Aorta (tissue), 5 donors: ENCODE measurements at regions not wholly inside any gene's neighbourhood (a gene's known extent, or its start where the extent isn't known, plus 50 kb on each side); places are given as distances from the start of the nearest gene placed in this dataset.

Source experiments
- ATAC-seq: fragments of 200-7000 bp; cut with Tn5 transposase; one replicate; pipeline ENCODE4 v1.9.1; 2022; ENCODE audit warnings: moderate library complexity; ENCODE audit not compliant: low FRiP score
- DNase-seq, 2 donors: peaks; one replicate each; pipeline ENCODE4 v3.0.0-alpha.2; 2020
- H3K27ac ChIP-seq, 2 donors: one replicate each; pipeline ENCODE4 v1.5.1; 2013; ENCODE audit warnings: low read length in 2 of 2, mild to moderate bottlenecking in 2 of 2, moderate library complexity in 2 of 2, control low read depth in 1 of 2, inconsistent platforms in 1 of 2, low read depth in 1 of 2
- H3K27me3 ChIP-seq, 2 donors: one replicate each; pipeline ENCODE4 v1.6.1; 2013; ENCODE audit warnings: control low read depth in 1 of 2, low read length in 1 of 2, mild to moderate bottlenecking in 1 of 2, moderate library complexity in 1 of 2; ENCODE audit not compliant: insufficient read depth in 2 of 2, control insufficient read depth in 1 of 2
- H3K36me3 ChIP-seq, 2 donors: one replicate each; pipeline ENCODE4 v1.6.1; 2013; ENCODE audit warnings: control low read depth in 1 of 2, low read length in 1 of 2, mild to moderate bottlenecking in 1 of 2; ENCODE audit not compliant: insufficient read depth in 2 of 2, control insufficient read depth in 1 of 2
- H3K4me1 ChIP-seq, 2 donors: one replicate each; pipeline ENCODE4 v1.6.1; 2013; ENCODE audit warnings: low read length in 2 of 2, control low read depth in 1 of 2, mild to moderate bottlenecking in 1 of 2, moderate library complexity in 1 of 2; ENCODE audit not compliant: insufficient read depth in 2 of 2, control insufficient read depth in 1 of 2
- H3K4me3 ChIP-seq, 2 donors: one replicate each; pipeline ENCODE4 v1.5.1; 2013; ENCODE audit warnings: low read length in 2 of 2, control low read depth in 1 of 2, mild to moderate bottlenecking in 1 of 2
- H3K9me3 ChIP-seq: one replicate; pipeline ENCODE4 v1.6.1; 2013; ENCODE audit warnings: mild to moderate bottlenecking, low read length; ENCODE audit not compliant: control insufficient read depth
- WGBS, 2 donors: extraction: QIAGEN DNeasy Blood & Tissue Kit; methylation state at CpG; one replicate each; pipeline ENCODE4 v1.1.7; 2013; 5-methylcytosine and 5-hydroxymethylcytosine counted together
- intact Hi-C, 2 donors: fragments of 100-400 bp; cut with DNase I; formaldehyde crosslinking; loops; one replicate each; pipeline versions ENCODE4 v1.14.2 to v1.15.0; 2022
- donor health status: healthy with polysubstance abuse.
- donor health status: Bipolar disorder and iron deficiency.
- donor health status: DM: no; HTN: no; CAD: no.
- donor health status: DM: no; HTN: no; CAD: no.
- donor health status: DM: yes; HTN: yes; CAD: no.

DNA sequence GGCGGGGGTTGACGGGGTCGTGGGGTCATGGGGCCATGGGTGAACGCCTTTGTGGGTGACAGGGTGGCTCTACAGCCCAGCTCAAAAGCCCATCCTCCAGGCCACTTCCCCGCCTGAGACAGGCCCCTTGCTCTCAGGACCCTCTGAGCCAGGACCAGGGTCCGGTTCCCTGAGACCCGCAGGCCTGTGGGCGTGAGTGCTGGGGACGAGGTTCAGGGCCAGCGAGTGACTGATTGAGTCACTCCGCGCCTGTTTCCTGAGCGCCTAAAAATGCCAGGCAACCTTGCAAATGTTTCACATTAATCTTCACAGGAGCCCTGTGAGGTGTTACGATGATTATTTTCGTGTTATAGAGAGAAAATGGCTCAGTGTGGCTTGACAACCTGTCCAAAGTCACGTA lies 97.8 kb downstream of the ZNF674 start:
- Histone ChIP-seq H3K4me3 (peak overlapping the region; percentile 37 to 71), H3K27me3 (no peaks in the 10 kb centered on the region), H3K9me3 (no peaks in the 10 kb centered on the region), H3K4me1 (peaks cover 0 to 1% of the 10 kb centered on the region in 2 donors), H3K27ac (peak overlapping the region in 1 of 2 donors; percentile 66), H3K36me3 (no peaks in the 10 kb centered on the region)
- 0 to 28% methylated on average over 15 to 16 of the region's 16 CpGs for WGBS, 2 donors
- ATAC-seq (peak; percentile 27), DNase-seq (no peak)
- intact Hi-C loops = no loop called here

DNA sequence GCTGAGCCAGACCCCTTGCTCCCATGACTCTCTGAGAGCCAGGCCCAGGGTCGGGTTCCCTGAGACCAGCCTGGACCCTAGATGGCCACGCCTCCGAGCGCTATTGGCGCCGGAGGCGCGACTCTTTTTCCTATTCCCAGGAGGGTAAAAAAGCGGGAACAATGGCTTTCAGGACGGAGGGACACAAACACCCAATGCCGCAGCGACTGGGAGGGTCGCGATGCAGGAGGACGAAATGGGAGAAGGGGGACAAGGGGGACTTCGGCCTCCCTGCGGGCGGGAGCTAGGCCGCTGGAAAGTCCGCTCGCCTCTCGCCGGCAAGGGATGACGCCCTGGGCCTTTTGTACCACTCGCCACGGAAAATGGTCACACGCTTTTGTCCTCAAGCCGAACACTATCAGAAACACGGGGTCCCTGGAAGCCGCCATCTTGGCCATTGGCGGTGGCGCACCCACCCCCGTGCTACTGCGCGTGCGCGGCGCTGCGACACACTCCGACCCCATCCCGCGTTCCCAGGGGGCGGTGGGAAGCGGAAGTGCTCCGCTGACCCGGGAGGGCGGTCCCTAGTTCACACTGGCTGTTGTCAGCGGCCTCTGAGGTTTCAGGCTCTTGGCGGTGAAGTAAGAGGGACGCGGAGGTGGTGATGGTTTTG lies 98.4 kb downstream of the ZNF674 start:
- Histone ChIP-seq H3K27ac (peak overlapping the region in 1 of 2 donors; percentile 80), H3K4me3 (peak overlapping the region; percentile 48 to 88), H3K9me3 (no peaks in the 10 kb centered on the region), H3K36me3 (no peaks in the 10 kb centered on the region), H3K4me1 (peaks cover 0 to 1% of the 10 kb centered on the region in 2 donors), H3K27me3 (no peaks in the 10 kb centered on the region)
- 1 to 25% methylated on average over 50 to 51 of the region's 51 CpGs for WGBS, 2 donors
- intact Hi-C loops = no loop called here
- DNase-seq (peak; percentile 91 to 95), ATAC-seq (peak; percentile 95)

DNA sequence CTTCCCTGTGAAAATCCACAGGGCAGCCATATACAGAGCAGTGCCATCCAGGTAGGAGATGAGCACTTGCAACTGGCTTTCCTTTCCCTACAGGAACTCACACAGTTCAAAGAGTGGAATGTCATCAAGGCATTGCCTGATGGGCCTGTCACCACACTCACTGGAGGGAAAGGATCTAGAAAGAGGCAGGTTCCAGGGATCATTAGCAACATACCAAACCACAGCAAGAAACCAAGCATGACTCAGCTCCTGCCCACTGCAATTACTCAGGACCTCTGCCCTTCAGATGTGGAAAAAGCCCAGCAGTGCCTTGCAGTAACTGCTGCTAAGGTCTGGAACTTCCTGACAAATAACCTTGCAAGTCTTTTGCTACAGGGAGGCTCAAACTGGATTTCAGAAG lies 101.2 kb downstream of the ZNF674 start:
- no peak overlapping the region for H3K4me3 ChIP-seq
- H3K9me3 ChIP-seq = no peaks in the 10 kb centered on the region
- no peaks in the 10 kb centered on the region for H3K27me3 ChIP-seq
- intact Hi-C loops = no loop called here
- no peak overlapping the region for H3K27ac ChIP-seq
- no peak for ATAC-seq
- no peaks in the 10 kb centered on the region for H3K36me3 ChIP-seq
- no peak for DNase-seq
- peaks cover 0 to 1% of the 10 kb centered on the region in 2 donors for H3K4me1 ChIP-seq

DNA sequence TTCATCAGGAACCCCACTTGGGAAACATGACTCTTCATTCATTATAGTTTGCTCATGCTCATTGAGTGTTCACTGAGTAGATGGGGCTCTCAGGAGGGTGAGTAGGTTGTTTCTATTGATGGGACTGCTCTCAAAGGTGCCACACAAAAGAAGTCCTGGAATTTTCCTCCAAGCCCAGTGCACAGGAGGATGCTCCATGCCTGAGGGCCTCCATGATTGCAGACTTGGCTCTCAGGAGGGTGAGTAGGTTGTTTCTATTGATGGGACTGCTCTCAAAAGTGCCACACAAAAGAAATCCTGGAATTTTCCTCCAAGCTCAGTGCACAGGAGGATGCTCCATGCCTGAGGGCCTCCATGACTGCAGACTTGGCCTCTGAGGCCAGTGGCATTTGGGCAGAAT lies 108.5 kb downstream of the ZNF674 start:
- no peaks in the 10 kb centered on the region for H3K36me3 ChIP-seq
- H3K27me3 ChIP-seq = no peaks in the 10 kb centered on the region
- no peaks in the 10 kb centered on the region for H3K4me1 ChIP-seq
- DNase-seq (no peak), ATAC-seq (no peak)
- no peak overlapping the region for H3K27ac ChIP-seq
- intact Hi-C loops = no loop called here
- no peaks in the 10 kb centered on the region for H3K9me3 ChIP-seq
- H3K4me3 ChIP-seq = no peak overlapping the region

DNA sequence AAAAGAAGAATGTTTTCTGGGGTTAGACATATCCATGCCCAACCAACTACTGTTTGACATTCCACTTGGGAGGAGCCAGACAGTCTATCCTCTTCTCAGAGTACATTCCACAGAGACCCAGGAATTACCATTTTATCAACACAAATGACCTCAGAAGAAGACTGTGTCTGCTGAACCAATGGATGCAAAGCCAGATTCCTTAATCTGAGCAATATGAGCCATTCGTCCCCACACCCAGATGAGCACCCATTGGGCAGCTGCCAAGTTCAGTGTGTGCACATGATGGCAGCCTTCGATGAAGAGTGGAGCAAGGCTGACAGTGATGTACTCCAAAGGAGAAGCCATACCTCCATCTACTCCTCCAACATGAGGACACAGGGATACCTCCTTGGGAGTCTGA lies 111.3 kb downstream of the ZNF674 start:
- Histone ChIP-seq H3K4me1 (no peaks in the 10 kb centered on the region), H3K27ac (no peak overlapping the region), H3K36me3 (no peaks in the 10 kb centered on the region), H3K4me3 (no peak overlapping the region), H3K9me3 (no peaks in the 10 kb centered on the region), H3K27me3 (no peaks in the 10 kb centered on the region)
- intact Hi-C loops = no loop called here
- no peak for DNase-seq
- whole genome bisulfite sequencing, 2 donors = 67 to 76% methylated on average over 2 of the region's 2 CpGs
- ATAC-seq = no peak

DNA sequence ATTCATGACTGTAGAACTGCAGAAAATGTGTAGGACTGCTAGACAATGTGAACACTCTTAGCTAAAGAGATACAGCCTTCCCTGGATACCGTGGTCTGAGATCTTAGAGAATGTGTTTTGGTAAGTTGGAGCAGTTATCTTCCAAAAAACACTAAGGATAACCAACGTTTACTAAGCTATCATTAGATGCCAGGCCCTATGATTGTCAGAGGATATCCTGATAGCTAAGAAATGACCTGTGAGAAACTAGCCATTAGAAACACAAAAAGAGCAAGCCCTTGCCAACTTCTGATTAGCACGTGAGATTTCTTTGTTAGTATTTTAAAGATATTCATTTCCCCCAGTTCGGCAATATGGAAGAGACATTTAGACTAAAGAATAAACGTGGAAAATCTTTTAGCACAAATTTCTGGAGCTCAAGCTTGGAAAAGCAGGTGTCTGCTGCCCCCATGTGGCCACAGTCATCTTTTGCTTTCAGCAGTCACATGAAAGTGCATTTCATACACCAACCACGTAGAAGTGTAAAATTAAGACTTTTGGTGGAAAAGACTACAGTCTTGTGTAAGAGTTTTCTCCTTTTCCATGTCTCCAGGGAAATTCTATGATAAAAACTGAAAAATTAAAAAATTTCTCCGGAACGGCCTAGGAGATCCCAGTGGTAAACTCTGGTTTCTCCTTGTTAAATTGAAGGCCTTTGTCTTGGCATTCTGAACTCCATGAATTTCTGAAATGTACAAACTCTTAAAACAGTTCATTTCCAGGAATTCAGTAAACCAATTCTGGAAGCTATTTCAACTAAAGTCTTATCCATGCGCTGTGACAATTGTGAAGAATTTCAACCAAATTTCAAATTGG lies 136.4 kb downstream of the ZNF674 start:
- H3K36me3 ChIP-seq = no peaks in the 10 kb centered on the region
- H3K4me1 ChIP-seq = no peaks in the 10 kb centered on the region
- 8 to 14% methylated on average over 9 of the region's 9 CpGs for WGBS, 2 donors
- H3K27me3 ChIP-seq = no peaks in the 10 kb centered on the region
- no peak for ATAC-seq
- no peak overlapping the region for H3K27ac ChIP-seq
- intact Hi-C loops = loop anchor here (5.0 kb wide), 1 partner anchor 1086 kb away; no protein-coding TSS in a partner anchor
- peak; percentile 83 to 91 for DNase-seq
- H3K9me3 ChIP-seq = no peaks in the 10 kb centered on the region
- H3K4me3 ChIP-seq = no peak overlapping the region

DNA sequence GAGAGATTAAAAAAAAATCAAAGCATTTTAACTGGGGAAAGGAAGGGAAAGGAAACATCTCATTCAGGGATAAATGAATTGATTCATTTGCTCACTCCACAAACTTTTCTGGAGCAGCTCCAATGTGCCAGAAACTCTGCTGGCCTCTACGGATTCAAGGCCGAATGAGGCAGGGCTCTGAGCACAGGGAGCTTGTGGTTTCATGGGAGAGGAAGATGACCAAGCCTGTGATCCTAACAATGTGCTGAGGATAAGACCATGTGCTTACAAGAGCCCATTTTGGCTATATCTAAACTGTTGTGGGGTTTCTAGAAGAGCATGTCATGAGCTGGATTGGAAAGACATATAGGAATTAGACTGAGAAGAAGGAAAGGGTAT lies 137.5 kb downstream of the ZNF674 start:
- Histone ChIP-seq H3K4me3 (no peak overlapping the region), H3K27ac (no peak overlapping the region), H3K36me3 (no peaks in the 10 kb centered on the region), H3K27me3 (no peaks in the 10 kb centered on the region), H3K9me3 (no peaks in the 10 kb centered on the region), H3K4me1 (no peaks in the 10 kb centered on the region)
- no peak for DNase-seq
- intact Hi-C loops = loop anchor here (5.0 kb wide), 1 partner anchor 1085 kb away; no protein-coding TSS in a partner anchor
- 63 to 65% methylated on average over 2 of the region's 2 CpGs for WGBS, 2 donors
- ATAC-seq = no peak

DNA sequence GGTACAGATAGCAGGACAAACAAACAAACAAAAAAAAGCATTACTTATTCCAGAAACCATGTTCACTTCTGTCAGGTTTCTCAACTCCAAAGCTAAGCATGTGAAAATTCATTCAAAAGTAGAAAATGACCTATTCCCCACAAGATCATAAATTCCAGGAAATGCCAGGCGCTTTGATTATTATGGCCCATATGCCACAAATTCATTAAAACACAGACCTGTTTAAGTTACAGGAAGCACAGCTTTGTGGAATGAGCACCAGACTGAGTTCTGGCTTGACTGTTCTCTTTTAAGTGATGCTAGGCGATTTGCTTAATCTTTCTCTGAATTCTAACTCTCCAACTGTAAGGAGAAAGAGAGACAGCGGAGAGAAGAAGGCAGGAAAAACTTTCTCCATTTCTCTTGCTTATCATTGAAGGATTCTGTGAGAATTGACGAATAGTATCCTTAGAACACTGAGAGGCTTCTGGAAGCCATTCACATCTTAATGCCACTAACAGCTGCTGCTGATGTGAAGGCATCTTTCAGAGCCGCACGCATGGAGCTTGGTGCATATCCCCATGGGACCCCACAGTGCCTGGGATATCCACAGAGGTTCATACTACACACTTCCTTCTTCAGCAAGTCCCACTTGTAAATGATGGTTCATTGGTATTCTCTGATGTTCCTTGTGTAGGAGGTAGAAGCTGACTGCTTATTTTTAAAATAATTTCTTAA lies 138.0 kb downstream of the ZNF674 start:
- Histone ChIP-seq H3K4me1 (no peaks in the 10 kb centered on the region), H3K36me3 (no peaks in the 10 kb centered on the region), H3K27me3 (no peaks in the 10 kb centered on the region), H3K9me3 (no peaks in the 10 kb centered on the region), H3K4me3 (no peak overlapping the region), H3K27ac (no peak overlapping the region)
- no peak for ATAC-seq
- no peak for DNase-seq
- intact Hi-C loops = loop anchor here (5.0 kb wide), 1 partner anchor 1085 kb away; no protein-coding TSS in a partner anchor
- WGBS, 2 donors = 67 to 88% methylated on average over 6 of the region's 6 CpGs
